Transverse colon (tissue), 4 donors: ENCODE measurements at regions not wholly inside any gene's neighbourhood (a gene's known extent, or its start where the extent isn't known, plus 50 kb on each side); places are given as distances from the start of the nearest gene placed in this dataset.
"Not testable (repeated sequence)": the region's sequence is repeated elsewhere in the genome, so short reads cannot be mapped to it uniquely, and the experiment has no call there.

Experiments used
- POLR2AphosphoS5 ChIP-seq, 3 donors: sonication (generic); formaldehyde crosslinking; IDR thresholded peaks; one replicate each; pipeline ENCODE4 v1.6.1; 2016; ENCODE audit warnings: antibody characterized with exemption in 3 of 3
- TF ChIP-seq, protein P1 (sequence below), 5 experiments: fragments of 200-600 bp in 3 of 5; fragments of 450-650 bp in 2 of 5; sonication (generic) in 3 of 5; IDR thresholded peaks; 1 replicate in 2 of 5; 2 replicates in 3 of 5; pipeline ENCODE4 v1.5.1; 2016 to 2017; ENCODE audit warnings: antibody characterized with exemption in 5 of 5, inconsistent platforms in 3 of 5, mild to moderate bottlenecking in 2 of 5, moderate library complexity in 1 of 5

DNA sequence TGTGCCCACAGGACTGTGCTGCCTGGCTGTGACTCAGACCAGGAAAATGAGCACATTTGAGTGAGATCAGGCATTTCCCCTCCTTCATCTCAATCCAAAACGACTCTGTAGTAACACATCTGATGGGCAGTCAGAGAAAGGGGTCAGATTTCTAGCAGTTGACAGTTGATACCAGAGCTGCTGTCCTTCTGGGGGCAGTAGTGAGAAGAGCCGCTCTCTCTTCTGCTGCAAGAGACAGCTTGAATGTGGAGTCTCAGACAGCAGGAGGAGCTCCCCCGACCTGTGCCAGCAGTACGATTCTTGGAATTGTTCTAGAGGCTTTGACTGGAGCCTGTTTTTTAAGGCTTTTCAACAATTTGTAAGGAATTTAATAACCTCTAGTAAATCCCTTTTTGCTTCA is 1413.7 kb downstream of the RPIA start:
- TF ChIP-seq POLR2AphosphoS5 (IDR thresholded peaks at IDR 0.05): not testable (repeated sequence)
- TF ChIP-seq, protein P1, sequence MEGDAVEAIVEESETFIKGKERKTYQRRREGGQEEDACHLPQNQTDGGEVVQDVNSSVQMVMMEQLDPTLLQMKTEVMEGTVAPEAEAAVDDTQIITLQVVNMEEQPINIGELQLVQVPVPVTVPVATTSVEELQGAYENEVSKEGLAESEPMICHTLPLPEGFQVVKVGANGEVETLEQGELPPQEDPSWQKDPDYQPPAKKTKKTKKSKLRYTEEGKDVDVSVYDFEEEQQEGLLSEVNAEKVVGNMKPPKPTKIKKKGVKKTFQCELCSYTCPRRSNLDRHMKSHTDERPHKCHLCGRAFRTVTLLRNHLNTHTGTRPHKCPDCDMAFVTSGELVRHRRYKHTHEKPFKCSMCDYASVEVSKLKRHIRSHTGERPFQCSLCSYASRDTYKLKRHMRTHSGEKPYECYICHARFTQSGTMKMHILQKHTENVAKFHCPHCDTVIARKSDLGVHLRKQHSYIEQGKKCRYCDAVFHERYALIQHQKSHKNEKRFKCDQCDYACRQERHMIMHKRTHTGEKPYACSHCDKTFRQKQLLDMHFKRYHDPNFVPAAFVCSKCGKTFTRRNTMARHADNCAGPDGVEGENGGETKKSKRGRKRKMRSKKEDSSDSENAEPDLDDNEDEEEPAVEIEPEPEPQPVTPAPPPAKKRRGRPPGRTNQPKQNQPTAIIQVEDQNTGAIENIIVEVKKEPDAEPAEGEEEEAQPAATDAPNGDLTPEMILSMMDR (IDR thresholded peaks at IDR 0.05): not testable (repeated sequence)
